ENCODE measurements at regions not wholly inside any gene's neighbourhood (a gene's known extent, or its start where the extent isn't known, plus 50 kb on each side); places are given as distances from the start of the nearest gene placed in this dataset.

- H3K4me3 Mint-ChIP-seq (ENCODE audit: unreplicated experiment), result no peak overlapping the region
- H3K9me3 Mint-ChIP-seq (ENCODE audit: unreplicated experiment), result no peaks in the 10 kb centered on the region
- peak overlapping the region; percentile 88 for H3K27ac Mint-ChIP-seq (ENCODE audit: unreplicated experiment)
- peak overlapping the region; percentile 69 for H3K9ac ChIP-seq (ENCODE audit: low read length)
- peaks cover 77% of the 10 kb centered on the region for H3K79me2 ChIP-seq (ENCODE audit: insufficient read depth, low read length)
- H3K36me3 Mint-ChIP-seq (ENCODE audit: low read depth, unreplicated experiment), result peaks cover 8% of the 10 kb centered on the region
- DNase-seq (ENCODE audit: low read depth) (no peak), FAIRE-seq (no peak)
- TF ChIP-seq CTCF (IDR thresholded peaks at IDR 0.05; ENCODE audit: insufficient read depth, low read depth, low read length) (no peak), EZH2 (IDR thresholded peaks at IDR 0.05; ENCODE audit: insufficient read depth, low read length) (no peak)
- no peak overlapping the region for H3K4me3 ChIP-seq (ENCODE audit: insufficient read depth, low read depth, low read length)
- H3K27ac ChIP-seq (ENCODE audit: low read depth, low read length), result peak overlapping the region; percentile 78
- no peaks in the 10 kb centered on the region for H3K9me3 ChIP-seq (ENCODE audit: insufficient read depth, low read depth, low read length)
- H3K36me3 ChIP-seq (ENCODE audit: insufficient read depth, low read length), result no peaks in the 10 kb centered on the region
- peaks cover 37% of the 10 kb centered on the region for H3K4me1 ChIP-seq (ENCODE audit: insufficient read depth, low read length)
- H2AFZ ChIP-seq (ENCODE audit: low read depth, low read length), result no peak overlapping the region
- H3K27me3 Mint-ChIP-seq (ENCODE audit: low read depth, unreplicated experiment), result no peaks in the 10 kb centered on the region
- H4K20me1 ChIP-seq (ENCODE audit: insufficient read depth, low read length), result peaks cover 4% of the 10 kb centered on the region
- no peak overlapping the region for H3K4me2 ChIP-seq (ENCODE audit: low read length)
- peaks cover 61% of the 10 kb centered on the region for H3K4me1 Mint-ChIP-seq (ENCODE audit: low read depth, unreplicated experiment)
- no peaks in the 10 kb centered on the region for H3K27me3 ChIP-seq (ENCODE audit: insufficient read depth, low read length)
These were observed 68.1 kb upstream of the ABL1 start for GRCh38 chr9:130766927-130767307.

GRCh38 chr9:130768265-130768664 lies 66.8 kb upstream of the ABL1 start:
- H3K27ac ChIP-seq (ENCODE audit: low read depth, low read length), result peak overlapping the region; percentile 39
- DNase-seq (ENCODE audit: low read depth) (no peak), FAIRE-seq (no peak)
- peak overlapping the region; percentile 6 for H3K4me3 Mint-ChIP-seq (ENCODE audit: unreplicated experiment)
- H3K9me3 Mint-ChIP-seq (ENCODE audit: unreplicated experiment), result no peaks in the 10 kb centered on the region
- peaks cover 37% of the 10 kb centered on the region for H3K4me1 ChIP-seq (ENCODE audit: insufficient read depth, low read length)
- H3K36me3 ChIP-seq (ENCODE audit: insufficient read depth, low read length), result no peaks in the 10 kb centered on the region
- TF ChIP-seq CTCF (IDR thresholded peaks at IDR 0.05; ENCODE audit: insufficient read depth, low read depth, low read length) (no peak), EZH2 (IDR thresholded peaks at IDR 0.05; ENCODE audit: insufficient read depth, low read length) (no peak)
- peak overlapping the region; percentile 34 for H3K9ac ChIP-seq (ENCODE audit: low read length)
- peak overlapping the region; percentile 45 for H3K4me2 ChIP-seq (ENCODE audit: low read length)
- no peak overlapping the region for H2AFZ ChIP-seq (ENCODE audit: low read depth, low read length)
- peaks cover 57% of the 10 kb centered on the region for H3K4me1 Mint-ChIP-seq (ENCODE audit: low read depth, unreplicated experiment)
- H3K27me3 Mint-ChIP-seq (ENCODE audit: low read depth, unreplicated experiment), result no peaks in the 10 kb centered on the region
- no peaks in the 10 kb centered on the region for H3K9me3 ChIP-seq (ENCODE audit: insufficient read depth, low read depth, low read length)
- peaks cover 81% of the 10 kb centered on the region for H3K79me2 ChIP-seq (ENCODE audit: insufficient read depth, low read length)
- H3K27me3 ChIP-seq (ENCODE audit: insufficient read depth, low read length), result no peaks in the 10 kb centered on the region
- peaks cover 4% of the 10 kb centered on the region for H4K20me1 ChIP-seq (ENCODE audit: insufficient read depth, low read length)
- H3K36me3 Mint-ChIP-seq (ENCODE audit: low read depth, unreplicated experiment), result peaks cover 7% of the 10 kb centered on the region
- H3K4me3 ChIP-seq (ENCODE audit: insufficient read depth, low read depth, low read length), result no peak overlapping the region
- H3K27ac Mint-ChIP-seq (ENCODE audit: unreplicated experiment), result peak overlapping the region; percentile 88

- Histone ChIP-seq H3K27me3 (ENCODE audit: insufficient read depth, low read length) (no peaks in the 10 kb centered on the region), H3K4me3 (ENCODE audit: insufficient read depth, low read depth, low read length) (no peak overlapping the region), H3K4me2 (ENCODE audit: low read length) (no peak overlapping the region), H3K27ac (ENCODE audit: low read depth, low read length) (no peak overlapping the region), H3K4me1 (ENCODE audit: insufficient read depth, low read length) (peaks cover 30% of the 10 kb centered on the region), H3K9me3 (ENCODE audit: insufficient read depth, low read depth, low read length) (no peaks in the 10 kb centered on the region), H3K79me2 (ENCODE audit: insufficient read depth, low read length) (peaks cover 81% of the 10 kb centered on the region), H3K36me3 (ENCODE audit: insufficient read depth, low read length) (no peaks in the 10 kb centered on the region), H2AFZ (ENCODE audit: low read depth, low read length) (no peak overlapping the region), H3K9ac (ENCODE audit: low read length) (peak overlapping the region; percentile 34), H4K20me1 (ENCODE audit: insufficient read depth, low read length) (peaks cover 4% of the 10 kb centered on the region)
- no peak for TF ChIP-seq EZH2 (IDR thresholded peaks at IDR 0.05; ENCODE audit: insufficient read depth, low read length)
- TF ChIP-seq CTCF (IDR thresholded peaks at IDR 0.05; ENCODE audit: insufficient read depth, low read depth, low read length), result no peak
- H3K4me3 Mint-ChIP-seq (ENCODE audit: unreplicated experiment), result no peak overlapping the region
- peak overlapping the region; percentile 88 for H3K27ac Mint-ChIP-seq (ENCODE audit: unreplicated experiment)
- peaks cover 5% of the 10 kb centered on the region for H3K36me3 Mint-ChIP-seq (ENCODE audit: low read depth, unreplicated experiment)
- no peaks in the 10 kb centered on the region for H3K27me3 Mint-ChIP-seq (ENCODE audit: low read depth, unreplicated experiment)
- H3K9me3 Mint-ChIP-seq (ENCODE audit: unreplicated experiment), result no peaks in the 10 kb centered on the region
- no peak for DNase-seq (ENCODE audit: low read depth)
- peaks cover 51% of the 10 kb centered on the region for H3K4me1 Mint-ChIP-seq (ENCODE audit: low read depth, unreplicated experiment)
- no peak for FAIRE-seq
These were observed 66.1 kb upstream of the ABL1 start for GRCh38 chr9:130768891-130769403.
